ENCODE measurements at regions not wholly inside any gene's neighbourhood (a gene's known extent, or its start where the extent isn't known, plus 50 kb on each side); places are given as distances from the start of the nearest gene placed in this dataset.
"Not testable (repeated sequence)": the region's sequence is repeated elsewhere in the genome, so short reads cannot be mapped to it uniquely, and the experiment has no call there.

GRCh38 chr2:136319237-136319636 lies 201.3 kb upstream of the CXCR4 start:
- DNase-seq = no peak

GRCh38 chr2:136314240-136314639 lies 196.3 kb upstream of the CXCR4 start:
- no peak for DNase-seq

GRCh38 chr2:136312568-136312967 lies 194.6 kb upstream of the CXCR4 start:
- DNase-seq = not testable (repeated sequence)

GRCh38 chr2:136310797-136311603 lies 193.1 kb upstream of the CXCR4 start:
- no peak for DNase-seq

DNA sequence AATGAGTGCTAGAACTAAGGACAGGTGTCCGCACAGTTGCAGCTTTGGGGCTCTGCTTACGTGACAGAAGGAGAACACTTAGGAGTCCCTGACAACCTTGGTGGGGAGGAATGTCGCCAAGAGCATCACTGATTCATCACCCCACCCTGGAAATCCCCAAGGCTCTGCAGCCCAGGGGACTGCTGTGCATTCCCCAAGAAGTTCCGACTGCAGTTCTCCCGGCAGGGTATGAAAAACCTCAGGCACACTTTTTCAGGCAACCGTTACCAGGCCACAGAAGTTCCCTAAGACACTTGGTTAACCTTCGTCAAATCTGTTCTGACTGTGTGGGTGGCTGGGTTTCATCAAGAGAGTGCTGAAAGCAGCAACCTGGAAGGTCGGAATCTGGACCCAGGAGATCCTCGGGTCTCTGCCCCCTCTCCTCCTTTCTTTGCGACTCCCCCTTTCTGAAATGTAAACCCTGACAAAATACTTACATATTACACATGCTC lies 192.1 kb upstream of the CXCR4 start:
- no peak for DNase-seq

- DNase-seq = no peak
Observed at GRCh38 chr2:136308611-136309010, 190.7 kb upstream of the CXCR4 start.

DNA sequence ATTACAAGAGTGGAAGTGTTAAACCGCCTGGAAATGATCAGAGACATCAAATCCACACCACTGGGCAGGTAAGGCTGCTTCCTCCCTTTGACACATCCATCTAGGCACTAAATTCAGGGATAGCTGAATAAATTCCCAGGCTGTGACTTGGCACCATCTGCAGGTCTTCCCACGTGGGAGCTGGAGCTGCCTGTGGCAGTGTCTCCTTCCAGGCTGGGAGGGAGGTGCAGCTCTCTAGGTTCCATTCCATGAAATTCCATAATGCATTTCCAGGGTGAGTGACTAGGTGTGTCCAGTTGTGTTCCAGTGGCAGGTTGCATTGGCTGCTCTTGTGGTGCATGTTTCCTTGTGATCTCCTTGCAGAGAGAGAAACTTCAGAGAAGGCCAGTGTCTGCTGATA lies 188.9 kb upstream of the CXCR4 start:
- DNase-seq = no peak

GRCh38 chr2:136305517-136306192 lies 187.7 kb upstream of the CXCR4 start:
- DNase-seq = no peak

DNA sequence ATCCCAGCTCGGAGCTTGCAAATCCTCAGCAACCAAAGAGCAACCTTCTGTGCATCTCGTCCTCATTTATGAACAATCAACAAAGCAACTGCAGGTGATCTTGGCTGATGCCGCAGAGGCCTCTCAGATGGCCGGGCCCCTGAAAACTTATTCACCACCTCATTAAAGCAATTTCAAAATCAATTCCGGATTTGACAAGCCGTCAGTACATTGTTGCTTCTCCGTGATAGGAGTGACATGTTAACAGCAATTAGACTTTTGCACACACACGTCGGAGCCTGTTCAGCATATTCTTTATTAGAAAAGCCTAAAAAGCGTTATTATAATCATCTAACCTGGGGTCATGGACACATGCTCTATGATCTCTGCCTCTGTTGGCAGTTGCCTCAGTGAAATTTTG lies 183.1 kb upstream of the CXCR4 start:
- DNase-seq = no peak

DNA sequence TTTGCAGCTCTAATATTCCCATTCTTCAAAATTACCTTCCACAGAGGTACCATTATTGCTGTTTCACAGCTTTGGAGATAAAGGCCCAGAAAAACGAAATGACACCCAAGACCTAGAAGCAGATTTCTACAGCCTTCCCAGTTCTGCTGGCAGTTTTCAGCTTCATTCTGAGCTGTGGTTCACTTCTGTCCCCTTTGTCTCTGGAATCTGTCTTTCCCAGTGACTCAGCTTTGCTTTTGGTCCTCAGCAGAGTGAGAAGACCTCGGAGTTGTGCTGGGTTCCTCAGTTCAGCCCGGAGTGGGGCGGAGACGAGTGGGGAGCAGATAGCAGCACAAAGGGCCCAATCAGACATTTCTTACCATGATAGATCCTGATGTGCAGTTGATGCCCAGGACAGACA lies 180.7 kb upstream of the CXCR4 start:
- DNase-seq = no peak

GRCh38 chr2:136297994-136298393 lies 180.0 kb upstream of the CXCR4 start:
- no peak for DNase-seq

DNA sequence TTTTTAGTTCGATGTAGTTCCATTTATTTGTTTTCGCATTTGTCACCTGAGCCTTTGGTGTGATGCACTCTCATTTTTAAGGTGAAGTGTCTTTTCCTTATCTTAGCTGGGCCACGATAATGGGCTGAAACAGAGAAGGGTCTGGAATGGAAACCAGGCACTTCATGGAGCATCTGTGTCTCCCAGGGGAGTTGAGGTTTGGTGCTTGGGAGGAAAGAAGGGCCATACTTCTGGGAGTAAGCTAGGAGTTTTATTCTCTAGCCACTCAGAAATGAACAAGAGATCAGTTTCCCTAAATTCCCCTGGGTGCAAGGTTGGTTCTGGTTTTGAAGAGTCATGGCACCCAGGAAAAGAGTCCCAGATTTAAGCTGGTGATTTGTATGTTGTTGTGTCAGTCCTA lies 179.4 kb upstream of the CXCR4 start:
- no peak for DNase-seq

DNA sequence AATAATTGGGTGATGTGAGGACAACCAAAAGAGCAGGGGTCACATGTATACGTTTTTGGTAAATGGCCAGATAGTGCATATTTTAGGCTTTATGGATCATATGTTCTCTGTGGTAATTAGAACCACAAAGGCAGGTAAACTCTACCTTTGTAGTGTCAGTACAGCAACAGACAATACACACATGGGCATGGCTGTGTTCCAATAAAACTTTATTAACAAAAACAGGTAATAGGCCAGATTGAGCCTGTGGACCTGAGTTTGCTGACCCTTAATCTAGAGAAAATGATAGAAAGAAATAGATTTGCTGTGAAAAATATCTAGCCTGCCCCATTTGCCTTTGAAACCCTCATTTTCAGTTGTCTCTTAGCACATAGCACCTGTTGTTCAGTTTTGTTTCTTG lies 177.2 kb upstream of the CXCR4 start:
- DNase-seq = no peak

GRCh38 chr2:136291871-136292270 lies 173.9 kb upstream of the CXCR4 start:
- DNase-seq = no peak

DNA sequence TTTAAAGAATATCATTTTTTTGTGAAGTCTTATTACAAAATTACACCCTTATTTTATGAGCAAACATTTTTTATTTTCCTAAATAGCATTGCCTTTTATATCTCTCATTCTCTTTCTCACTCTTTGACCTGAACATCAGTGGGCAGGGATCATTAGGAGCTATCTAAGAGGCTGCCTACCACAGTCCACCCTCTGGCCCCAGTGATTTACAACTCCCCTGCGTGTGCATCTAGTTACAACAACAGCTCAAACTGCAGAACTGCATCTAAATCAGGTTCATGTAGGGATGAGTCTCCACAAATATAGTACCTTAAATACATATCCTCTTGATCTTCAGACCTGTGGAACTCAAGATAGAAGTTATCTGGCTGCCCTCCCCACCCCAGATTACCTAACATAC lies 172.4 kb upstream of the CXCR4 start:
- no peak for DNase-seq

- no peak for DNase-seq
Observed at GRCh38 chr2:136288249-136288648, 170.3 kb upstream of the CXCR4 start.

GRCh38 chr2:136286423-136286822 lies 168.5 kb upstream of the CXCR4 start:
- DNase-seq = no peak

DNA sequence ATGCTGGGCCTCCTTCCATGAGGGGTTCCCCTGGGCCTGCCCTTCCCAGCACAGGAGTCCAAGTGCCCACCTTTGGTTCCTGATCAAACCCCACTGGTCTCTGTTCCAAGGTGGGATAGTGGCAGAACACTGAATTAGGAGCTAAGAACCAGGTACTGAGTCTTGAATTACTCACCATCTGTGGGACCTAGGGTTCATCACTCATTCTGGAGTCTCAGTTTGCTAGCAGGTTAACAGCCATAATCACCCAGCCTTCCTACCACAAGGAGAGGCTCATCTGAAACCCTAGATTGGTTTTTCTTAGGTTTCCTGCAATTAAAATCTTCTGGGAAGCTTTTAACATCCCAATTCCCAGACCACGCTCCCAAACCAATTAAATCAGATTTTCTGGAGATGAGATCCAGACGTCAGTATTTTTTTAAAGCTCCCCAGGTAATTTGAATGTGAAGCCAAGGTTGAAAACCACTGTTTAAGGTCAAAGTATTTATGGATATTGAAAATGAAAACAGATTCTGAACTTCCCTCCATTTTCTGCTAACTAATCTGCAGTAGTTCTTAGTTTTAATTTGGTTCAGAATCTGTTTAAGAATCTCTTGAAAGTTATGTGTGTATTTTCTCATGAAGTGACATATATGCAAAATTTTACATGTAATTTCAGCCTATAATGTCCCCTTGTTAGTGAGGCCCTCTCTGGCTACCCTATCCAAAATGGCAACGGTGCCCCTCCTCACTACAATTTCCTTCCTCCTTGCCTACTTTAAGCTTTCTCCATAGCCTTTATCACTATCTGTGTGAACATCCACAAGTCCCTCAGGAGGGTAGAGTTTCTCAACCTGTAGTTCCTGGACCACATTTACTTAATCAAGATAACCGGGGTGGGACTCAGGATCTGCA lies 166.5 kb upstream of the CXCR4 start:
- DNase-seq = no peak

GRCh38 chr2:136282251-136282650 lies 164.3 kb upstream of the CXCR4 start:
- DNase-seq = no peak

- DNase-seq = peak; percentile 5
Observed at GRCh38 chr2:136281281-136282114, 163.5 kb upstream of the CXCR4 start.

DNA sequence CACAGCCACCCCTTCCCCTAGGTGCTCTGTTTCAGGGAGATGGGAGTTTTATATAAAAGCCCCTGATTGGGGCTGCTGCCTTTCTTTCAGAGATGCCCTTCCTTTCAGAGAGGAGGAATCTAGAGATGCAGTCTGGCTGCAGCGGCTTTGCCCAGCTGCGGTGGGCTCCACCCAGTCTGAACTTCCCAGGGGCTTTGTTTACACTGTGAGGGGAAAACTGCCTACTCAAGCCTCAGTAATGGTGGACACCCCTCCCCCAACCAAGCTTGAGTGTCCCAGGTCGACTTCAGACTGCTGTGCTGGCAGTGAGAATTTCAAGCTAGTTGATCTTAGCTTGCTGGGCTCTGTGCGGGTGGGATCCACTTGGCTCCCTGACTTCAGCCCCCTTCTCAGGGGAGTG lies 148.4 kb upstream of the CXCR4 start:
- DNase-seq = not testable (repeated sequence)

- DNase-seq = no peak
Observed at GRCh38 chr2:136259551-136259950, 141.6 kb upstream of the CXCR4 start.
